ENCODE measurements at regions not wholly inside any gene's neighbourhood (a gene's known extent, or its start where the extent isn't known, plus 50 kb on each side); places are given as distances from the start of the nearest gene placed in this dataset.

GRCh38 chr11:70540196-70540595, 141.9 kb downstream of the CTTN start:
- 90% methylated on average over 16 of the region's 16 CpGs for WGBS
- Histone ChIP-seq H3K27ac (ENCODE audit: low read depth) (no peak overlapping the region), H3K4me1 (ENCODE audit: insufficient read depth) (no peaks in the 10 kb centered on the region), H3K4me3 (ENCODE audit: low read depth, low read length) (no peak overlapping the region), H3K36me3 (ENCODE audit: insufficient read depth) (no peaks in the 10 kb centered on the region)
- DNase-seq (ENCODE audit: extremely low spot score): no peak

- Histone ChIP-seq H3K4me1 (ENCODE audit: insufficient read depth) (no peaks in the 10 kb centered on the region), H3K4me3 (ENCODE audit: low read depth, low read length) (no peak overlapping the region), H3K36me3 (ENCODE audit: insufficient read depth) (no peaks in the 10 kb centered on the region), H3K27ac (ENCODE audit: low read depth) (no peak overlapping the region)
- 86% methylated on average over 9 of the region's 9 CpGs for WGBS
- no peak for DNase-seq (ENCODE audit: extremely low spot score)
These were observed 142.8 kb downstream of the CTTN start for GRCh38 chr11:70541176-70541575.

- DNase-seq (ENCODE audit: extremely low spot score): no peak
- Histone ChIP-seq H3K36me3 (ENCODE audit: insufficient read depth) (no peaks in the 10 kb centered on the region), H3K4me3 (ENCODE audit: low read depth, low read length) (no peak overlapping the region), H3K27ac (ENCODE audit: low read depth) (no peak overlapping the region), H3K4me1 (ENCODE audit: insufficient read depth) (no peaks in the 10 kb centered on the region)
- 91% methylated on average over 5 of the region's 5 CpGs for WGBS
These were observed 143.4 kb downstream of the CTTN start for GRCh38 chr11:70541699-70542098.

- no peak for DNase-seq (ENCODE audit: extremely low spot score)
- no peaks in the 10 kb centered on the region for H3K4me1 ChIP-seq (ENCODE audit: insufficient read depth)
- WGBS: 75% methylated on average over 6 of the region's 6 CpGs
- H3K4me3 ChIP-seq (ENCODE audit: low read depth, low read length): no peak overlapping the region
- H3K36me3 ChIP-seq (ENCODE audit: insufficient read depth): no peaks in the 10 kb centered on the region
- no peak overlapping the region for H3K27ac ChIP-seq (ENCODE audit: low read depth)
These were observed 144.1 kb downstream of the CTTN start for GRCh38 chr11:70542406-70542805.

- 92% methylated on average over 12 of the region's 12 CpGs for WGBS
- H3K4me1 ChIP-seq (ENCODE audit: insufficient read depth): no peaks in the 10 kb centered on the region
These were observed 144.5 kb downstream of the CTTN start for GRCh38 chr11:70542811-70543210.

GRCh38 chr11:70543611-70544010, 145.3 kb downstream of the CTTN start:
- H3K4me1 ChIP-seq (ENCODE audit: insufficient read depth): no peaks in the 10 kb centered on the region
- H3K4me3 ChIP-seq (ENCODE audit: low read depth, low read length): no peak overlapping the region
- no peaks in the 10 kb centered on the region for H3K36me3 ChIP-seq (ENCODE audit: insufficient read depth)
- H3K27ac ChIP-seq (ENCODE audit: low read depth): no peak overlapping the region
- 73% methylated on average over 7 of the region's 7 CpGs for WGBS
- no peak for DNase-seq (ENCODE audit: extremely low spot score)

More at GRCh38 chr11:70542811-70543210, 144.5 kb downstream of the CTTN start:
- DNase-seq (ENCODE audit: extremely low spot score): no peak
- Histone ChIP-seq H3K27ac (ENCODE audit: low read depth) (no peak overlapping the region), H3K4me3 (ENCODE audit: low read depth, low read length) (no peak overlapping the region), H3K36me3 (ENCODE audit: insufficient read depth) (no peaks in the 10 kb centered on the region)

GRCh38 chr11:70544067-70544773, 145.9 kb downstream of the CTTN start:
- Histone ChIP-seq H3K27ac (ENCODE audit: low read depth) (no peak overlapping the region), H3K4me3 (ENCODE audit: low read depth, low read length) (no peak overlapping the region), H3K4me1 (ENCODE audit: insufficient read depth) (no peaks in the 10 kb centered on the region), H3K36me3 (ENCODE audit: insufficient read depth) (no peaks in the 10 kb centered on the region)
- no peak for DNase-seq (ENCODE audit: extremely low spot score)
- 79% methylated on average over 17 of the region's 17 CpGs for WGBS

GRCh38 chr11:70544774-70545609, 146.7 kb downstream of the CTTN start:
- WGBS: 68% methylated on average over 36 of the region's 36 CpGs
- no peak overlapping the region for H3K4me3 ChIP-seq (ENCODE audit: low read depth, low read length)
- no peak for DNase-seq (ENCODE audit: extremely low spot score)
- no peaks in the 10 kb centered on the region for H3K36me3 ChIP-seq (ENCODE audit: insufficient read depth)
- no peak overlapping the region for H3K27ac ChIP-seq (ENCODE audit: low read depth)
- no peaks in the 10 kb centered on the region for H3K4me1 ChIP-seq (ENCODE audit: insufficient read depth)

- no peak for DNase-seq (ENCODE audit: extremely low spot score)
- H3K4me3 ChIP-seq (ENCODE audit: low read depth, low read length): no peak overlapping the region
- no peaks in the 10 kb centered on the region for H3K4me1 ChIP-seq (ENCODE audit: insufficient read depth)
- 74% methylated on average over 5 of the region's 5 CpGs for WGBS
- H3K36me3 ChIP-seq (ENCODE audit: insufficient read depth): no peaks in the 10 kb centered on the region
- H3K27ac ChIP-seq (ENCODE audit: low read depth): no peak overlapping the region
These were observed 147.2 kb downstream of the CTTN start for GRCh38 chr11:70545610-70545912.

- Histone ChIP-seq H3K27ac (ENCODE audit: low read depth) (no peak overlapping the region), H3K36me3 (ENCODE audit: insufficient read depth) (no peaks in the 10 kb centered on the region), H3K4me3 (ENCODE audit: low read depth, low read length) (no peak overlapping the region), H3K4me1 (ENCODE audit: insufficient read depth) (no peaks in the 10 kb centered on the region)
- no peak for DNase-seq (ENCODE audit: extremely low spot score)
- WGBS: 79% methylated on average over 9 of the region's 9 CpGs
These were observed 148.0 kb downstream of the CTTN start for GRCh38 chr11:70546191-70546940.

GRCh38 chr11:70547386-70547785, 149.1 kb downstream of the CTTN start:
- 63% methylated on average over 7 of the region's 7 CpGs for WGBS
- Histone ChIP-seq H3K36me3 (ENCODE audit: insufficient read depth) (no peaks in the 10 kb centered on the region), H3K27ac (ENCODE audit: low read depth) (no peak overlapping the region), H3K4me1 (ENCODE audit: insufficient read depth) (no peaks in the 10 kb centered on the region), H3K4me3 (ENCODE audit: low read depth, low read length) (no peak overlapping the region)
- DNase-seq (ENCODE audit: extremely low spot score): no peak

- no peak overlapping the region for H3K4me3 ChIP-seq (ENCODE audit: low read depth, low read length)
- H3K4me1 ChIP-seq (ENCODE audit: insufficient read depth): no peaks in the 10 kb centered on the region
- no peaks in the 10 kb centered on the region for H3K36me3 ChIP-seq (ENCODE audit: insufficient read depth)
- no peak overlapping the region for H3K27ac ChIP-seq (ENCODE audit: low read depth)
- DNase-seq (ENCODE audit: extremely low spot score): no peak
- WGBS: 70% methylated on average over 22 of the region's 22 CpGs
These were observed 149.7 kb downstream of the CTTN start for GRCh38 chr11:70547821-70548670.

- H3K4me1 ChIP-seq (ENCODE audit: insufficient read depth): no peaks in the 10 kb centered on the region
- DNase-seq (ENCODE audit: extremely low spot score): no peak
- no peaks in the 10 kb centered on the region for H3K36me3 ChIP-seq (ENCODE audit: insufficient read depth)
- WGBS: 87% methylated on average over 15 of the region's 15 CpGs
- H3K27ac ChIP-seq (ENCODE audit: low read depth): no peak overlapping the region
- H3K4me3 ChIP-seq (ENCODE audit: low read depth, low read length): no peak overlapping the region
These were observed 150.6 kb downstream of the CTTN start for GRCh38 chr11:70548976-70549375.
